Nephron (organoid): ENCODE measurements at regions not wholly inside any gene's neighbourhood (a gene's known extent, or its start where the extent isn't known, plus 50 kb on each side); places are given as distances from the start of the nearest gene placed in this dataset.

Source experiments
- H3K27ac Mint-ChIP-seq, 3 experiments: 2 replicates each; pipeline ENCODE4 v1.8.0; 2020; ENCODE audit warnings: mixed read lengths in 3 of 3, mild to moderate bottlenecking in 2 of 3, moderate library complexity in 1 of 3
- H3K27me3 Mint-ChIP-seq: 2 replicates; pipeline ENCODE4 v1.8.0; 2021; ENCODE audit warnings: low read depth, mild to moderate bottlenecking, moderate library complexity, mixed read lengths
- H3K36me3 Mint-ChIP-seq: 2 replicates; pipeline ENCODE4 v1.8.0; 2020; ENCODE audit warnings: low read depth, mixed read lengths
- H3K4me1 Mint-ChIP-seq: 2 replicates; pipeline ENCODE4 v1.8.0; 2020; ENCODE audit warnings: mixed read lengths
- H3K4me3 Mint-ChIP-seq, 3 experiments: 2 replicates each; pipeline ENCODE4 v1.8.0; 2020; ENCODE audit warnings: mild to moderate bottlenecking in 3 of 3, mixed read lengths in 3 of 3, moderate library complexity in 2 of 3
- H3K9me3 Mint-ChIP-seq: 2 replicates; pipeline ENCODE4 v1.8.0; 2020; ENCODE audit warnings: mixed read lengths
- CTCF ChIP-seq, 3 experiments: fragments of 200-600 bp; sonication (generic); IDR thresholded peaks; one replicate each; pipeline ENCODE4 v1.5.0; 2021; ENCODE audit warnings: antibody characterized with exemption in 3 of 3; ENCODE audit not compliant: unreplicated experiment in 3 of 3

DNA sequence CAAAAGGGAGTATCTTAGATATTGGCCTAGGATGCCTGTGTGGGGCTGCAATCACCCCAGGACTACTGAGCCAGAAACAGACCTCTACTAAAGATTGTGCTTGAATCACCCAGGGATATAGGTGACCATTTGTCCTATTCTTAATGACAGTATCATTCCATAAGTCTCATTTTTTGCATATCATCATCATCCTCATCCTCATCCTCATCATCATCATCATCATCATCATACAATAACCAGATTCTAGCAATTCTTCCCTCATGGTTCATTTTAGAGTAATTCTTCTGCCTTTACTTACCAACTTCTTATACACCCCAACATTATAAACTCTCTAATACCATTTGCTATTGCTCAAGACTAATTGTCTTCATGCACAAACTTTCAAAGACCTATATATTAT lies 226.6 kb downstream of the B3GLCT start:
- no peaks in the 10 kb centered on the region for H3K9me3 Mint-ChIP-seq
- H3K27me3 Mint-ChIP-seq = peaks cover 4% of the 10 kb centered on the region
- peaks cover 9% of the 10 kb centered on the region for H3K4me1 Mint-ChIP-seq
- no peak for TF ChIP-seq CTCF (IDR thresholded peaks at IDR 0.05; ENCODE audit: unreplicated experiment in 3 of 3)
- H3K36me3 Mint-ChIP-seq = no peaks in the 10 kb centered on the region
- H3K27ac Mint-ChIP-seq = no peak overlapping the region
- H3K4me3 Mint-ChIP-seq = no peak overlapping the region

- H3K4me1 Mint-ChIP-seq = peaks cover 13% of the 10 kb centered on the region
- H3K36me3 Mint-ChIP-seq = no peaks in the 10 kb centered on the region
- no peaks in the 10 kb centered on the region for H3K9me3 Mint-ChIP-seq
- no peak overlapping the region for H3K27ac Mint-ChIP-seq
- H3K27me3 Mint-ChIP-seq = peaks cover 4% of the 10 kb centered on the region
- no peak for TF ChIP-seq CTCF (IDR thresholded peaks at IDR 0.05; ENCODE audit: unreplicated experiment in 3 of 3)
- H3K4me3 Mint-ChIP-seq = no peak overlapping the region
These were observed 227.7 kb downstream of the B3GLCT start for GRCh38 chr13:31427151-31428100.

DNA sequence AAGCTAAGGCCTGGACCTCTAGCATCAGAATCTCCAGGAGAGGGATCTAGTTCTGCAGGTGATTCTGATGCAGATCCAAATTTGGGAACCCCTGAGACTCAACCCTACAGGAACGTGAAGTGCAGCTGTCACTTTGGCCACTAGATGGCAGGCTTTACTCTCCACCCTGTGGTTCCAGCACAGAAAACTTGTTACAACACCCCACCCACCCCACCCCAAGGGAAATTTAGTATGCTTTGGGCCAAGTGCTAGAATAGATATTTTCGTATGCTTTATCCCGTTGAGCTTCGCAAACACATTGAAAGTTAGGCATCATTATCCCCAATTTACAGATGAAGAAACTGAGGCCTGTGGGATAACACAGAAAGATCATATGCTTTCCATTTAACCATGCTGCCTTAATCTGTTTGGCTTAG lies 232.0 kb downstream of the B3GLCT start:
- Mint-ChIP-seq H3K36me3 (no peaks in the 10 kb centered on the region), H3K4me1 (peaks cover 10% of the 10 kb centered on the region), H3K9me3 (peaks cover 5% of the 10 kb centered on the region), H3K27me3 (peaks cover 8% of the 10 kb centered on the region), H3K27ac (no peak overlapping the region), H3K4me3 (no peak overlapping the region)
- peak; percentile 83 to 93 (median 85) for TF ChIP-seq CTCF (IDR thresholded peaks at IDR 0.05; ENCODE audit: unreplicated experiment in 3 of 3)

DNA sequence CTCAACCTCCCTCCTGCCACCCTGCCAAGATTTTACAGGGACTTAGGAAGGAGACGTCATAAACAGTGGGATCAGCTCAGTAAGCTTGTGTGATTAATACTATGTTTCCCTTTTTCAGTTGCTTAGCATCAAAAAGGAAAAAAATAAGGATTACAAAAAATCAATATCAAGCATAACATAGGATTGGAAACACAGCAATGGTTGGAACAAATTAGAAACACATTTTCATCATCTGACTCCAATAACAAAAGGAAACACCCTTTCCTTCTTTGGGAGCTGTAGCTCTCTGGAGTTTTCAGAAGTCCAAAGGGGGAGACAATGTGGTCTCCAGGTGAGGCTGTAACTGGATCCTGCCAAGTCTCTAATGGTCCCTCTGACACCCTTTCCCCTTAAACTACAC lies 233.4 kb downstream of the B3GLCT start:
- H3K4me1 Mint-ChIP-seq = peaks cover 19% of the 10 kb centered on the region
- no peak overlapping the region for H3K4me3 Mint-ChIP-seq
- TF ChIP-seq CTCF (IDR thresholded peaks at IDR 0.05; ENCODE audit: unreplicated experiment in 3 of 3) = no peak
- H3K27me3 Mint-ChIP-seq = peaks cover 16% of the 10 kb centered on the region
- peaks cover 5% of the 10 kb centered on the region for H3K9me3 Mint-ChIP-seq
- no peaks in the 10 kb centered on the region for H3K36me3 Mint-ChIP-seq
- peak overlapping the region; percentile 30 to 79 (median 35) for H3K27ac Mint-ChIP-seq

DNA sequence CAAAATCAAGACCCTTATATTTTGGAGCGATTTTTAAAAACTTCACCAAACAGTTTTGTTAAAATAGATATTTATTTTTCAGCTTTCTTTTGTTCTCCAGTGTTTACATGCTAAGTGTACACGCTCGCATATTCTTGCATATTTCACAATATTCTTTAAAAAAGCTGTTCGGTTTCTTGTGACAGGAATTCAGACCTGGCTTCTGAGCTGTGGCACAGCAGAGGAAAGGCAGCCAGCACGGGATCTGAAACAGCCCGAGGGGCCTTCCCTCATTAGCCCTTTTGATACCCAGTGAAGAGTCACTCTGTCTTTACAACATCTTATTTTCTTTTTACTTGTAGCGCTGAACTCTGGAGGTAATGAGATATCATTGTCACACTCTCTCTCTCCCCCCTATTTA lies 234.0 kb downstream of the B3GLCT start:
- Mint-ChIP-seq H3K4me1 (peaks cover 22% of the 10 kb centered on the region), H3K36me3 (no peaks in the 10 kb centered on the region), H3K27ac (peak overlapping the region in 2 of 3 experiments; percentile 22 to 68), H3K27me3 (peaks cover 19% of the 10 kb centered on the region), H3K4me3 (no peak overlapping the region), H3K9me3 (peaks cover 5% of the 10 kb centered on the region)
- TF ChIP-seq CTCF (IDR thresholded peaks at IDR 0.05; ENCODE audit: unreplicated experiment in 3 of 3) = no peak

DNA sequence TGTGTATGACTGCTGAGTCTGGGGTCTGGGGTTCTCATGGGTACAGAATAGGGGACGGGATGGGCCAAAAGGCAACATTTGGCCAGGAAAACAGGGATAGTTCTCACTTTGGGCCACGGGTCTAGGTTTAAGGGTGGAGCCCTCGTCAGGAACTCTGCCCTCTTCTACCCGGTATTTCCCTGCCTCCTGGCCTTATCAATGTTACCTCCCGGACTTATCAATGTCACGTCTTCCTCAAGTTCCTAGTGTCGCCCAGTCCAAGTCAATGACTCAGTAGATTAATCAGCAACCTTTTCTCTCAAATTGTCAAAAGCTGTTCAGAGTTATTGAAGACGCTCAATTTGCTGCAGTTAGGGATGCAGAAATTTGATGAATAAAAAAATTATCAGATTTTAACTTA lies 234.8 kb downstream of the B3GLCT start:
- no peaks in the 10 kb centered on the region for H3K36me3 Mint-ChIP-seq
- peaks cover 19% of the 10 kb centered on the region for H3K27me3 Mint-ChIP-seq
- peak overlapping the region in 1 of 3 experiments; percentile 47 for H3K27ac Mint-ChIP-seq
- H3K9me3 Mint-ChIP-seq = peaks cover 5% of the 10 kb centered on the region
- H3K4me1 Mint-ChIP-seq = peaks cover 22% of the 10 kb centered on the region
- no peak for TF ChIP-seq CTCF (IDR thresholded peaks at IDR 0.05; ENCODE audit: unreplicated experiment in 3 of 3)
- no peak overlapping the region for H3K4me3 Mint-ChIP-seq
